GM12865 (cell line): ENCODE measurements at regions not wholly inside any gene's neighbourhood (a gene's known extent, or its start where the extent isn't known, plus 50 kb on each side); places are given as distances from the start of the nearest gene placed in this dataset.

ENCODE experiments used
- DNase-seq: peaks from one replicate; pipeline ENCODE4 v3.0.0; 2010; ENCODE audit warnings: low read depth
- H3K4me3 ChIP-seq: 2 replicates; pipeline ENCODE4 v1.5.1; 2011; ENCODE audit warnings: mild to moderate bottlenecking, low read depth, low read length, control low read depth
- CTCF ChIP-seq: IDR thresholded peaks from 2 replicates; pipeline ENCODE4 v1.5.1; 2011; ENCODE audit warnings: low read length, control low read depth, low read depth, inconsistent platforms; ENCODE audit not compliant: insufficient read depth; ENCODE audit errors: missing control alignments

DNA sequence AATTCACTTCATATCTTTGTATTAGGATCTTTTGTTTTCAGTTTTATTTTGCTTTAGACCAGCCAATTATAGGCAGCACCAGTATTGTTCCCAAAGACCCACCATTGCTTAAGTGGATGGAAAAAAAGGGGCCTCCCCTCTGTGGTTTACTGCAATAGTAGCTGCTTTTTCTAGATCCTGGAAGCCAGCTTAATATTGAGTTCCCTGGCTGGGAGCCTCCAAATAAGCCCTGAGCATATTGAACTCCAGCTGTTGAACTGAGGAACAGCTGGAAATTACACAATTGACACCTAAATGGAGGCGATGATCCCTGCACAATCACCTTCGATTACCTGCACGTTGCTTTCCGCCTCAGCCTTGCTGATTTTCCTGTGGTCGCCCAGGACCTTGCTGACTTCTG, 576.0 kb downstream of the SOX6 start:
- TF ChIP-seq CTCF, result no peak
- DNase-seq, result no peak
- H3K4me3 ChIP-seq, result no peak overlapping the region

GRCh38 chr11:15780837-15781236, 575.5 kb downstream of the SOX6 start:
- no peak overlapping the region for H3K4me3 ChIP-seq
- no peak for TF ChIP-seq CTCF
- DNase-seq, result no peak

DNA sequence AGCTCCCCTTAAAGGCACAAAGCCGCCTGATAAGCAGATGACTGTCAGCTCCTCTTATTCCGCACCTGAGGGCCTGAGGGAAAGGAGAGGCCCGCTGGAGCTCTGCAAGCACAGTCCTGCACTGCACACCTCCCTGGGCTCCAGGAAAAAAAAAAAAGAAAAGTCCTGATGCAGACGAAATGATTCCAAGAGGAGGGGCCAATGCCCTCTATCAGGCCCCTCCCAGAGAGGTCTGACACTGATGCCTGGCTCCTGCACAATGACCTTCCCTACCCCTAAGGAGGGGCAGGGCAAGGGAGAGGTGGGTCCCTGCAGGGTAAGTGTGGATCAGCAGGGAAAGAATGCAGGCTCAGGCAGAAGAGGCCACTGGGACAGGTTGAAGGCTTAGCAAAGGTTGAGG, 572.7 kb downstream of the SOX6 start:
- TF ChIP-seq CTCF, result no peak
- no peak overlapping the region for H3K4me3 ChIP-seq
- DNase-seq, result no peak

- no peak for TF ChIP-seq CTCF
- no peak for DNase-seq
Measured at GRCh38 chr11:15793043-15793996, 563.0 kb downstream of the SOX6 start.

GRCh38 chr11:15794361-15795150, 561.8 kb downstream of the SOX6 start:
- TF ChIP-seq CTCF, result no peak
- DNase-seq, result no peak
- H3K4me3 ChIP-seq, result no peak overlapping the region

More at GRCh38 chr11:15793043-15793996, 563.0 kb downstream of the SOX6 start:
- no peak overlapping the region for H3K4me3 ChIP-seq

GRCh38 chr11:15795378-15795777, 561.0 kb downstream of the SOX6 start:
- no peak overlapping the region for H3K4me3 ChIP-seq
- TF ChIP-seq CTCF, result no peak
- DNase-seq, result no peak
